PFSK-1 (cell line): ENCODE measurements at regions not wholly inside any gene's neighbourhood (a gene's known extent, or its start where the extent isn't known, plus 50 kb on each side); places are given as distances from the start of the nearest gene placed in this dataset.

Experiments
- POLR2AphosphoS5 ChIP-seq: IDR thresholded peaks from 2 replicates; pipeline ENCODE4 v1.6.1; 2012; ENCODE audit warnings: low read depth, mild to moderate bottlenecking, control low read depth, low read length, moderate library complexity
- SIN3A ChIP-seq: IDR thresholded peaks from 2 replicates; pipeline ENCODE4 v1.6.1; 2012; ENCODE audit warnings: mild to moderate bottlenecking, low read length, moderate library complexity, borderline replicate concordance; ENCODE audit not compliant: insufficient read depth
- TAF1 ChIP-seq: IDR thresholded peaks from 2 replicates; pipeline ENCODE4 v1.6.1; 2012; ENCODE audit warnings: low read length, control low read depth, borderline replicate concordance; ENCODE audit not compliant: insufficient read depth
- TF ChIP-seq, protein P1 (sequence below), 2 experiments: IDR thresholded peaks; 2 replicates each; pipeline versions ENCODE4 v1.6.1 to v1.8.0; 2011 to 2012; ENCODE audit warnings: low read depth in 2 of 2, low read length in 2 of 2, control low read depth in 1 of 2, inconsistent platforms in 1 of 2, mild to moderate bottlenecking in 1 of 2, moderate library complexity in 1 of 2; ENCODE audit not compliant: insufficient read depth in 1 of 2

GRCh38 chr15:69661871-69662644 lies 209.4 kb downstream of the RPLP1 start:
- TF ChIP-seq POLR2AphosphoS5 (no peak), SIN3A (no peak), TAF1 (no peak)
- TF ChIP-seq, protein P1, sequence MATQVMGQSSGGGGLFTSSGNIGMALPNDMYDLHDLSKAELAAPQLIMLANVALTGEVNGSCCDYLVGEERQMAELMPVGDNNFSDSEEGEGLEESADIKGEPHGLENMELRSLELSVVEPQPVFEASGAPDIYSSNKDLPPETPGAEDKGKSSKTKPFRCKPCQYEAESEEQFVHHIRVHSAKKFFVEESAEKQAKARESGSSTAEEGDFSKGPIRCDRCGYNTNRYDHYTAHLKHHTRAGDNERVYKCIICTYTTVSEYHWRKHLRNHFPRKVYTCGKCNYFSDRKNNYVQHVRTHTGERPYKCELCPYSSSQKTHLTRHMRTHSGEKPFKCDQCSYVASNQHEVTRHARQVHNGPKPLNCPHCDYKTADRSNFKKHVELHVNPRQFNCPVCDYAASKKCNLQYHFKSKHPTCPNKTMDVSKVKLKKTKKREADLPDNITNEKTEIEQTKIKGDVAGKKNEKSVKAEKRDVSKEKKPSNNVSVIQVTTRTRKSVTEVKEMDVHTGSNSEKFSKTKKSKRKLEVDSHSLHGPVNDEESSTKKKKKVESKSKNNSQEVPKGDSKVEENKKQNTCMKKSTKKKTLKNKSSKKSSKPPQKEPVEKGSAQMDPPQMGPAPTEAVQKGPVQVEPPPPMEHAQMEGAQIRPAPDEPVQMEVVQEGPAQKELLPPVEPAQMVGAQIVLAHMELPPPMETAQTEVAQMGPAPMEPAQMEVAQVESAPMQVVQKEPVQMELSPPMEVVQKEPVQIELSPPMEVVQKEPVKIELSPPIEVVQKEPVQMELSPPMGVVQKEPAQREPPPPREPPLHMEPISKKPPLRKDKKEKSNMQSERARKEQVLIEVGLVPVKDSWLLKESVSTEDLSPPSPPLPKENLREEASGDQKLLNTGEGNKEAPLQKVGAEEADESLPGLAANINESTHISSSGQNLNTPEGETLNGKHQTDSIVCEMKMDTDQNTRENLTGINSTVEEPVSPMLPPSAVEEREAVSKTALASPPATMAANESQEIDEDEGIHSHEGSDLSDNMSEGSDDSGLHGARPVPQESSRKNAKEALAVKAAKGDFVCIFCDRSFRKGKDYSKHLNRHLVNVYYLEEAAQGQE (IDR thresholded peaks at IDR 0.05; ENCODE audit: insufficient read depth in 1 of 2, low read depth in 2 of 2, low read length in 2 of 2), result no peak
